Epithelial cell of esophagus (primary cell): ENCODE measurements at regions not wholly inside any gene's neighbourhood (a gene's known extent, or its start where the extent isn't known, plus 50 kb on each side); places are given as distances from the start of the nearest gene placed in this dataset.

Experiments used
- DNase-seq: peaks from one replicate; pipeline ENCODE4 v3.0.0; 2010; ENCODE audit warnings: low read depth
- H3K4me3 ChIP-seq: 2 replicates; pipeline ENCODE4 v1.5.1; 2011; ENCODE audit warnings: mild to moderate bottlenecking, low read length, control low read depth
- TF ChIP-seq, protein P1 (sequence below): IDR thresholded peaks from 2 replicates; pipeline ENCODE4 v1.5.1; 2011; ENCODE audit warnings: low read depth, mild to moderate bottlenecking, low read length, control low read depth, inconsistent platforms; ENCODE audit not compliant: insufficient read depth; ENCODE audit errors: missing control alignments

DNA sequence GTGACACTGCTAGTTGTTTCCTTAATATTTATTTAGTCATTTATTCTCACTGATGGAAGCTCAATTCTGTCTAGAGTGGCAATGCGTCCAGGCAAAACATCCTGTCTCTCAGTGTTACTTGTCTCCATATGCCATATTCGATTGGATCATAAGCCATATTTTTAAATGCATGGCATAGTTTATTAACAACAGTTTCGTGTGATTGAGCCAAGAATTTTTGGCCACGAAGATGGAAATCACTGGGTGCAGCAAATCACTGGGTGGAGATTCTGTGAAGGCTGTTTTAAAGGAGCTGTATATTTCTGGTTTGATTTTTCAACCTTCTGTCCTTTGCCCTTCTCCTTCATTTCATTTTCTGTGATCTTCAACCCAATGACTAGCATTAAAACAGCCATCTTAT is 205.2 kb downstream of the JRKL start:
- TF ChIP-seq, protein P1, sequence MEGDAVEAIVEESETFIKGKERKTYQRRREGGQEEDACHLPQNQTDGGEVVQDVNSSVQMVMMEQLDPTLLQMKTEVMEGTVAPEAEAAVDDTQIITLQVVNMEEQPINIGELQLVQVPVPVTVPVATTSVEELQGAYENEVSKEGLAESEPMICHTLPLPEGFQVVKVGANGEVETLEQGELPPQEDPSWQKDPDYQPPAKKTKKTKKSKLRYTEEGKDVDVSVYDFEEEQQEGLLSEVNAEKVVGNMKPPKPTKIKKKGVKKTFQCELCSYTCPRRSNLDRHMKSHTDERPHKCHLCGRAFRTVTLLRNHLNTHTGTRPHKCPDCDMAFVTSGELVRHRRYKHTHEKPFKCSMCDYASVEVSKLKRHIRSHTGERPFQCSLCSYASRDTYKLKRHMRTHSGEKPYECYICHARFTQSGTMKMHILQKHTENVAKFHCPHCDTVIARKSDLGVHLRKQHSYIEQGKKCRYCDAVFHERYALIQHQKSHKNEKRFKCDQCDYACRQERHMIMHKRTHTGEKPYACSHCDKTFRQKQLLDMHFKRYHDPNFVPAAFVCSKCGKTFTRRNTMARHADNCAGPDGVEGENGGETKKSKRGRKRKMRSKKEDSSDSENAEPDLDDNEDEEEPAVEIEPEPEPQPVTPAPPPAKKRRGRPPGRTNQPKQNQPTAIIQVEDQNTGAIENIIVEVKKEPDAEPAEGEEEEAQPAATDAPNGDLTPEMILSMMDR: no peak
- no peak for DNase-seq
- H3K4me3 ChIP-seq: no peak overlapping the region

DNA sequence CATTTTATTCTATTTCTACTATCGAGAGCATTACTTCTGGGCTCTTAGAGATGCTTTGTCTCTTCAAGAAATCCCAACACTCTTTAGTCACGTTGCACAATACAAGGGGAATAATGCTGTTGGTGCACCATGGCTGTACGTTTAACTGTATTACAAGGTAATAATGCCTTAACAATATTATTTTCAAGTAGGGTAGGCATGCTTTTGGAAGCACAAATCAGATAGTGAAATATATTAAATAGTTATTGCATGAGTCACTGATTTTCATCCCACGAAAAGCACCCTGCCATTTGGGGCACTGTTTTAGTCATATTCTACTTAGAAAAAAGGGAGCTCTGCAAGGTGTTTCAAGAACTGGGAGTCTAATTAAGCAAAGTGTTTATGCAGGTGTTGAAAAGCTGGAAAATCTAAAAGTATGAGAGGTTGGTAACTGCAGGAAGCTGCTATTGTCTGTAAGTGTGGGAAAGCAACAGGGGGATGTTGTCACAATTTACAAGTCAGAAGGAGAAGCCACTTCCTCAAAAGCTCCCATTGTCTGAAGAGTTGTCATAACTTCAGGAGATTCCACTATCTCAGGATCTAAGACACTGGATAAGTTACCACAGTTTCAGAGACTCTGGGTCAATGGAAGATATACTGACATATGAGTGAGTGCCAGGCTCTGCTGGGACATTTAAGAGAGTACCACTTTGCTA is 218.2 kb downstream of the JRKL start:
- peak; percentile 6 for DNase-seq
- TF ChIP-seq, protein P1: no peak
- no peak overlapping the region for H3K4me3 ChIP-seq

DNA sequence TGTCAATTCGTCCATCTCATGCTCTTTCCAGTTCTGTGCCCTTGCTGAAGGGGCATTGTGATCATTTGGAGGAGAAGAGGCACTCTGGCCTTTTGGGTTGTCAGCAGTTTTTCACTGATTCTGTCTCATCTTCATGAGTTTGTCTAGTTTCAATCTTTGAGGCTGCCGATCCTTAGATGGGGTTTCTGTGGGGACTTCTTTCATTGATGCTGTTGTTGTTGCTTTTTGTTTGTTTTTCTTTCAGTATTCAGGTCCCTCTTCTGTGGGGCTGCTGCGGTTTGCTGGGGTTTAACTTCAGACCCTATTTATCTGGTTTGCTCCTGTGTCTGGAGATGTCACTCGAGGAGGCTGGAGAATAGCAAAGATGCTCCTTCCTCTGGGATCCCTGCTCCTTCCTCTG is 224.3 kb downstream of the JRKL start:
- no peak overlapping the region for H3K4me3 ChIP-seq
- TF ChIP-seq, protein P1: no peak
- DNase-seq: no peak

DNA sequence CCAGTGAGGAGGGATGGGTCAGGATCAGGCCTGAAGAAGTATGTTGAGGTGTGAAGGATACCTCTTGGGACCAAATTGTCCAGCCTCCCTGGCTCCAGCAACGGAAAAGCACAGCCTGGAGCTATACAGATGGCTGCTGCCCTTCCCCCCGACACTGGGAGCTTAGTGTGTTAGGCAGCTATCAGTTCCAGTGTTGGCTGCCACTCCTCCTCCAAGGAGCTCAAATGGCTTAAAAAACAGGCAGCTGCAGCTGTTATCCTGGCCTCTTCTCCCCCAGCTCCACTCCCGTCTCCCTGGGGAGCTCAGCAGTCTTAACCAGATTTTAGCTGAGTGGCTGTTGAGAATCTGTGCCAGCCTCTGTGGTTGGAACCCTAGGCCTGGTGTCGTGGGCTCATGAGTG is 225.0 kb downstream of the JRKL start:
- no peak overlapping the region for H3K4me3 ChIP-seq
- TF ChIP-seq, protein P1: no peak
- DNase-seq: no peak

DNA sequence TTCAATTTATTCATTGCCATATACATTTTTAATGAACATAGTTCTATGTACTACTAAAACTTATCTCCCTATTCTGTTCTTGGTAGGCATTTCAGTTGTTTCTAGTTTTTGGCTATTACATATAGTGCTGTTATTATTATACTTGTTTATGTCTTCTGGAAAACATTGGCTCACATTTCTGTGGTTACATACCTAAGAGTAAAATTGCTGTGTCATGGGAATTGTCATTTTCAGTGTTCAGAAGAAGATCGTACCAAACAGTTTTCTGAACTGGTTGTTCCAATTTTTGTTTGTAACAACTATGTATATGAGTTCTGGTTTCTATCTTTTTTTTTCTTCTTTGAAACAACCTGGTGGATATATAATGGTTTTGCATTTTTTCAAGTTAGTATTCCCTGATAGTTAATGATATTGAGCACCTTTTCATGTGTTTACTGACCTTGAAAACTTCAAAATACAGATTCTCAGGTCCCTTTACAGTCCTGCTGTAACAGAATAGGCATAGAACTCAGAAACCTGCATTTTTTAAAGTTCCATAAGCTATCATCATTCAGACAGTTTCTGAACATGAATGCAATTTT is 230.7 kb downstream of the JRKL start:
- peak; percentile 16 for DNase-seq
- H3K4me3 ChIP-seq: no peak overlapping the region
- TF ChIP-seq, protein P1: no peak

DNA sequence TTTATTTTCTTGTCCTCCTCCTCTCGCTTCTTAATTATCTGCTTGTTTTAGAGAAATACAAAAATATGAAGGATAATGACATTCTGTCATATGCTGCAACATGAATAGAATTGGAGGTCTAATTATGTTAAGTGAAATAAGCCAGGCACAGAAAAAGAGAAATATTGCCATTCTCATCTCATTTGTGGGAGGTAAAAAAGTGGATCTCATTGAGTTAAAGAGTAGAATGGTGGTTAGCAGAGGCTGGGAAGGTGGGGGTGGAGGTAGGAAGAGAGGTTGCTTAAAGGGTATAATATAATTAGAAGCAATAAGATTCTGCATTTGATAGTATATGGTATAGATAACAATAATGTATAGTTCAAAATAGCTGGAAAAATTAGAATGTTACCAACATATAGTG is 231.3 kb downstream of the JRKL start:
- DNase-seq: no peak
- no peak overlapping the region for H3K4me3 ChIP-seq
- TF ChIP-seq, protein P1: no peak
